GM12864 (cell line): ENCODE measurements at regions not wholly inside any gene's neighbourhood (a gene's known extent, or its start where the extent isn't known, plus 50 kb on each side); places are given as distances from the start of the nearest gene placed in this dataset.

Source experiments
- DNase-seq: peaks from one replicate; pipeline ENCODE4 v3.0.0-alpha.2; 2011; ENCODE audit warnings: low read depth
- H3K4me3 ChIP-seq: 2 replicates; pipeline ENCODE4 v1.5.1; 2011; ENCODE audit warnings: mild to moderate bottlenecking, low read depth, low read length, control low read depth
- CTCF ChIP-seq: IDR thresholded peaks from 2 replicates; pipeline ENCODE4 v1.5.1; 2011; ENCODE audit warnings: low read depth, mild to moderate bottlenecking, moderate library complexity, low read length, control low read depth, inconsistent platforms; ENCODE audit errors: missing control alignments

- no peak overlapping the region for H3K4me3 ChIP-seq
- no peak for DNase-seq
- no peak for TF ChIP-seq CTCF
These were observed 675.5 kb upstream of the SLC8A1 start for GRCh38 chr2:41127351-41127750.

- no peak for DNase-seq
- H3K4me3 ChIP-seq: no peak overlapping the region
- no peak for TF ChIP-seq CTCF
These were observed 678.1 kb upstream of the SLC8A1 start for GRCh38 chr2:41129988-41130387.

- no peak for TF ChIP-seq CTCF
- no peak for DNase-seq
- no peak overlapping the region for H3K4me3 ChIP-seq
These were observed 685.1 kb upstream of the SLC8A1 start for GRCh38 chr2:41137031-41137430.

GRCh38 chr2:41141146-41141791, 689.4 kb upstream of the SLC8A1 start:
- no peak for TF ChIP-seq CTCF
- no peak for DNase-seq
- no peak overlapping the region for H3K4me3 ChIP-seq

- no peak for DNase-seq
- no peak for TF ChIP-seq CTCF
- no peak overlapping the region for H3K4me3 ChIP-seq
These were observed 690.6 kb upstream of the SLC8A1 start for GRCh38 chr2:41142478-41142877.

GRCh38 chr2:41145066-41145465, 693.2 kb upstream of the SLC8A1 start:
- no peak for TF ChIP-seq CTCF
- DNase-seq: no peak

GRCh38 chr2:41149054-41149453, 697.2 kb upstream of the SLC8A1 start:
- no peak for TF ChIP-seq CTCF
- no peak for DNase-seq
- no peak overlapping the region for H3K4me3 ChIP-seq

More at GRCh38 chr2:41145066-41145465, 693.2 kb upstream of the SLC8A1 start:
- no peak overlapping the region for H3K4me3 ChIP-seq
